ENCODE measurements at regions not wholly inside any gene's neighbourhood (a gene's known extent, or its start where the extent isn't known, plus 50 kb on each side); places are given as distances from the start of the nearest gene placed in this dataset.

DNA sequence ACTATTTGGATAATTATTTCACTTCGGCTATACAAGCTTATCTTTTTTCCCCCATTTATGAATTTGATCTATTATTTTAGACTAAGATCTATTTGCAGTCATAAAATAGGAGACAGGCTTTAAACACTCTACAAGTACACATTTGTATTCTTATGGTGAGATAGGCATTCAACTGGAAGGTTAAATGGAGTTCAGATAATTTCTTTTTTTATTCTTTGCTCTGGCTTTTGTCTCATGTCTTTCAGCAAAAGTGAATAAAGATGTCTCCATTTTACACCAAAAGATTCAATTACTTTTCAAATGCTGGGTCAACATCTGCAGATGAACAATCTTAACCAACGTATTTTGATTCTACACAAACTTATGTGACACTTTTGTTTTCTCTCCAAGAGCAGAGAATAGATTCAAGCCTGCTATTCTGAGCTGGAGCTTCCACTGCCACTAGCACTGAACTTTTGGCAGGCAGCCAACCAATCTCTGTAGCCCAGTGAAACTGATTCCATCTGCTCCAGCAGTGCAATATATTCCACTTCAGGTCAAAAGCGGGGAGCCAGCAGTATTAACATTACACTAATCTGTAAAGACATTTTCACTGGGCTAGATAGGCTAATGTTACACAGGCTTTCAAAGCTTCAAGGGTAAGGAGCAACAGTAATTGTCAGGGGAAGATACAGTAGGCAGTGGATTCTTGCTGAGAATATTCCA lies 452.0 kb upstream of the ZNF608 start:
- no peak overlapping the region for H3K4me3 ChIP-seq
- intact Hi-C loops (cut with DNase I; ENCODE audit: low total_unique reads) (no loop called here), in situ Hi-C loops (cut with MboI; ENCODE audit: low pct_ligation_motif_present in 1 of 4, low pct_unique_long_range_greater_than_20kb in 1 of 4, low sequenced_read_pairs in 3 of 4) (no loop called here)
- peak; percentile 74 for DNase-seq
- no peaks in the 10 kb centered on the region for H3K9me3 ChIP-seq
- peaks cover 6 to 22% (median 10%) of the 10 kb centered on the region in 4 donors for H3K4me1 ChIP-seq
- H3K27ac ChIP-seq = peak overlapping the region in 1 of 4 donors; percentile 15
- TF ChIP-seq, protein P1, sequence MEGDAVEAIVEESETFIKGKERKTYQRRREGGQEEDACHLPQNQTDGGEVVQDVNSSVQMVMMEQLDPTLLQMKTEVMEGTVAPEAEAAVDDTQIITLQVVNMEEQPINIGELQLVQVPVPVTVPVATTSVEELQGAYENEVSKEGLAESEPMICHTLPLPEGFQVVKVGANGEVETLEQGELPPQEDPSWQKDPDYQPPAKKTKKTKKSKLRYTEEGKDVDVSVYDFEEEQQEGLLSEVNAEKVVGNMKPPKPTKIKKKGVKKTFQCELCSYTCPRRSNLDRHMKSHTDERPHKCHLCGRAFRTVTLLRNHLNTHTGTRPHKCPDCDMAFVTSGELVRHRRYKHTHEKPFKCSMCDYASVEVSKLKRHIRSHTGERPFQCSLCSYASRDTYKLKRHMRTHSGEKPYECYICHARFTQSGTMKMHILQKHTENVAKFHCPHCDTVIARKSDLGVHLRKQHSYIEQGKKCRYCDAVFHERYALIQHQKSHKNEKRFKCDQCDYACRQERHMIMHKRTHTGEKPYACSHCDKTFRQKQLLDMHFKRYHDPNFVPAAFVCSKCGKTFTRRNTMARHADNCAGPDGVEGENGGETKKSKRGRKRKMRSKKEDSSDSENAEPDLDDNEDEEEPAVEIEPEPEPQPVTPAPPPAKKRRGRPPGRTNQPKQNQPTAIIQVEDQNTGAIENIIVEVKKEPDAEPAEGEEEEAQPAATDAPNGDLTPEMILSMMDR (IDR thresholded peaks at IDR 0.05) = no peak
- no peak for TF ChIP-seq POLR2A (IDR thresholded peaks at IDR 0.05)
- no peak for TF ChIP-seq EP300 (IDR thresholded peaks at IDR 0.05; ENCODE audit: low read depth)
- no peak for TF ChIP-seq POLR2AphosphoS5 (IDR thresholded peaks at IDR 0.05)
- WGBS, 2 donors (ENCODE audit: low coverage in 1 of 2) = 45 to 53% methylated on average over 3 of the region's 3 CpGs
- no peaks in the 10 kb centered on the region for H3K36me3 ChIP-seq
- H3K27me3 ChIP-seq = no peaks in the 10 kb centered on the region

DNA sequence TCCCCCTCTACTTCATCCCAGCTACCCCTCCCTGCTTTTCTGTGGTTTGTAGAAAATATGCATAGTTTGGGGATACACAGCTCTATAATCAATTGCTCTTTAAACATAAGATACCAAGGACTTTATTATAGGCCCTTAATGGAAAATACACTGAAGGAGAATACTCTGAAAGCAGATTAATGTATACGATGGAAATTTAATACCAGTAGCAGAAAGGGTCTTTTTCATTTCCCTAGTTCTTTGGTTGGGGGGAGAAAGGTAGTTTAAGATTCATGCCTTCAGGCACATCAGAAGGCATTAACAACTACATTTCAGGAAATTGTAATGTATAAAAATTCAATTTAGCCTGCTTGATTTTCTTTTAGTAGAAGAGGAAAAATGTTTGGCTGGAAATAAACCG lies 452.9 kb upstream of the ZNF608 start:
- H3K9me3 ChIP-seq = peaks cover 0 to 2% of the 10 kb centered on the region in 2 donors
- H3K4me1 ChIP-seq = peaks cover 6 to 22% (median 10%) of the 10 kb centered on the region in 4 donors
- TF ChIP-seq POLR2AphosphoS5 (IDR thresholded peaks at IDR 0.05) (no peak), EP300 (IDR thresholded peaks at IDR 0.05; ENCODE audit: low read depth) (no peak), POLR2A (IDR thresholded peaks at IDR 0.05) (no peak)
- TF ChIP-seq, protein P1 (IDR thresholded peaks at IDR 0.05) = no peak
- intact Hi-C loops (cut with DNase I; ENCODE audit: low total_unique reads) = no loop called here
- H3K27ac ChIP-seq = no peak overlapping the region
- no peaks in the 10 kb centered on the region for H3K36me3 ChIP-seq
- no peak overlapping the region for H3K4me3 ChIP-seq
- DNase-seq = no peak
- H3K27me3 ChIP-seq = no peaks in the 10 kb centered on the region
- in situ Hi-C loops (cut with MboI; ENCODE audit: low pct_ligation_motif_present in 1 of 4, low pct_unique_long_range_greater_than_20kb in 1 of 4, low sequenced_read_pairs in 3 of 4) = no loop called here
- WGBS, 2 donors (ENCODE audit: low coverage in 1 of 2) = 84 to 85% methylated on average over 2 of the region's 2 CpGs

GRCh38 chr5:125199968-125200865 lies 453.8 kb upstream of the ZNF608 start:
- 51% methylated on average over 3 to 17 of the region's 17 CpGs for WGBS, 2 donors (ENCODE audit: low coverage in 1 of 2)
- Histone ChIP-seq H3K4me3 (peak overlapping the region in 2 of 4 donors; percentile 2 to 14), H3K27me3 (no peaks in the 10 kb centered on the region), H3K4me1 (peaks cover 6 to 22% (median 10%) of the 10 kb centered on the region in 4 donors), H3K9me3 (peaks cover 0 to 3% of the 10 kb centered on the region in 2 donors), H3K27ac (no peak overlapping the region), H3K36me3 (no peaks in the 10 kb centered on the region)
- DNase-seq = no peak
- in situ Hi-C loops (cut with MboI; ENCODE audit: low pct_ligation_motif_present in 1 of 4, low pct_unique_long_range_greater_than_20kb in 1 of 4, low sequenced_read_pairs in 3 of 4) (no loop called here), intact Hi-C loops (cut with DNase I; ENCODE audit: low total_unique reads) (no loop called here)
- no peak for TF ChIP-seq POLR2AphosphoS5 (IDR thresholded peaks at IDR 0.05)
- no peak for TF ChIP-seq EP300 (IDR thresholded peaks at IDR 0.05; ENCODE audit: low read depth)
- TF ChIP-seq, protein P1 (IDR thresholded peaks at IDR 0.05) = no peak
- no peak for TF ChIP-seq POLR2A (IDR thresholded peaks at IDR 0.05)

GRCh38 chr5:125200866-125201373 lies 454.5 kb upstream of the ZNF608 start:
- no peaks in the 10 kb centered on the region for H3K36me3 ChIP-seq
- H3K4me3 ChIP-seq = peak overlapping the region in 2 of 4 donors; percentile 2 to 14
- no peaks in the 10 kb centered on the region for H3K27me3 ChIP-seq
- H3K9me3 ChIP-seq = peaks cover 0 to 3% of the 10 kb centered on the region in 2 donors
- H3K4me1 ChIP-seq = peaks cover 6 to 22% (median 10%) of the 10 kb centered on the region in 4 donors
- intact Hi-C loops (cut with DNase I; ENCODE audit: low total_unique reads) = no loop called here
- in situ Hi-C loops (cut with MboI; ENCODE audit: low pct_ligation_motif_present in 1 of 4, low pct_unique_long_range_greater_than_20kb in 1 of 4, low sequenced_read_pairs in 3 of 4) = no loop called here
- H3K27ac ChIP-seq = no peak overlapping the region
- 67 to 68% methylated on average over 4 to 5 of the region's 5 CpGs for WGBS, 2 donors (ENCODE audit: low coverage in 1 of 2)
- TF ChIP-seq, protein P1 (IDR thresholded peaks at IDR 0.05) = no peak
- TF ChIP-seq POLR2AphosphoS5 (IDR thresholded peaks at IDR 0.05) = no peak
- TF ChIP-seq EP300 (IDR thresholded peaks at IDR 0.05; ENCODE audit: low read depth) = no peak
- no peak for TF ChIP-seq POLR2A (IDR thresholded peaks at IDR 0.05)
- no peak for DNase-seq
